ENCODE measurements at regions not wholly inside any gene's neighbourhood (a gene's known extent, or its start where the extent isn't known, plus 50 kb on each side); places are given as distances from the start of the nearest gene placed in this dataset.
"Not testable (repeated sequence)": the region's sequence is repeated elsewhere in the genome, so short reads cannot be mapped to it uniquely, and the experiment has no call there.

DNA sequence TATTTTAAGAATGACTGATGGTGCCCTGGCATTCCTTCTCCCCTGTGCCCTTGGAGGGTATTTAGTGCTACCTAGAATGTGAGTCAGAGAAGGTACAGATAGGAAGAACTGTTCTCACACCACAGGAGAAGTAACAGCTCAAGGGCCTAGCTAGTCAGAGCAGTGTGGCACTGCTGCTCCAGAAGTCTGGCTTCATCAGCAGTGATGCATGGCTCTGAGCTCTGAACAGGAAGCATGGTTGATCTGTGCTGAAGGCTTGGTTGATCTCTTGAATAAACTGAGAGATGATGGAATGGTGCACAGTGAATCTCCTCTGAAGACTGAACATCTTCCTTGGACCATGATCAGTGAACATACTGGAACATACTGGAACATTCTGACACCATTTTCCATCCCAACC is 425.3 kb upstream of the SLC35B3 start:
- ATAC-seq (no peak), DNase-seq (ENCODE audit: missing footprints) (no peak)
- intact Hi-C loops (cut with DNase I), result no loop called here

DNA sequence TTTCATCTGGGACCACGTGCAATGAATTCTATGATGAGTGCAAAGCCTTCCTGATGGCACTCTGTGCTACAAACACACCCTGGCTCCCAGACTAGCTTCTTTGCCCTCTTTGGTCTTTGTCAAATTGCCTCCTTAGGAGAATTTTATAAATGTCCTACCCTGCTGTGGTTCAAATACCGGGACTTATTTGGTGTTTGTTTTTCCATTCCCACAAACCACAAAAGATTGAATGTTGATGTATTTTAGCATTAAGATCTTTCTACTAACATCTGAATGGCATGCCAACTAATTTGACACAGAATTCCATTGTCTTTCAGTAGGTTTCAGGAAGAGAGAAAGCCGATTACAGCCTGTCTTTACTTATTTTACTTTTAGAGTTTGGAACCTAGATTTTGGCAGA is 424.2 kb upstream of the SLC35B3 start:
- intact Hi-C loops (cut with DNase I), result loop anchor here (5.0 kb wide), 1 partner anchor 97 kb away; no protein-coding TSS in a partner anchor
- ATAC-seq, result no peak
- DNase-seq (ENCODE audit: missing footprints), result no peak

DNA sequence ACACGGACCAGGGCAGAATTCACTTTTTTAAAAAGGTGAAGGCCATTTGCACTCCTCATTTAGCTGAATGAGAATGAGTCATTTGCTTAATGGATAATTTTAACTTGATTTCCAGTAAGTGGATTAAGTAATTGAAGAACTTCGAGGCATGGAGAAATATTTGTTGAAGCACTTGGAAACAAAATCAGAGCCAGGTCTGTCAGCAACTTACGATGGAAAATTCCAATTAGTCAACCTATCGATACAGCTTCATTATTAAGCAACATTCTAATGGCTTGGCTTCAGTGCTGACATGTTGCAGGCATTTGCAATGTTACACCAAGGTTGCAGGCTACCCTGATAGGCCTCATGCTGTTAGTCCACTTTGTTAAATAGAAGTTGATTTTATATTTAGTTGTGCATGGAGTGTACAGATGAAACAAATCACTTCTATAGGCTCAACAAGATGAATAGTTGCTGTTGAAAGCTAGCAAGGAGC is 423.5 kb upstream of the SLC35B3 start:
- ATAC-seq (no peak), DNase-seq (ENCODE audit: missing footprints) (no peak)
- intact Hi-C loops (cut with DNase I), result loop anchor here (5.0 kb wide), 1 partner anchor 97 kb away; no protein-coding TSS in a partner anchor

DNA sequence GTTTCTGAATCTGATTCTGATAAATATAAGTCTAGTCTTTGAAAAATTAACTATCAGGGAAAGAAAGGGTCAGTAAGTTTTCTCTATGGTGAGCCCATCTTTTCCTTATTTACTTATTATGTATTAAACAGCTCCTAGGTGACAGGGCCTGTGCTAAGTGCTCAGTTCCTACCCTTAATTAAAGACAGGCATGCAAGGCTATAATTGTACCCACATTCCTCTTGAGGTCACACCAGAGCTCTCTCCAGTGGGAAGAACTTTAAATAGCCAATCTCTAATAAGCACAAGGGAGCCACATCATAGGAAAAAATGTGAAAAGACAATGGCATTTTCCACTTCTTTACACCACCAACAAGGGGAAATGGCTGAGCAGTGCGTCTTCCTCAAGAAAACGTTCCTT is 421.8 kb upstream of the SLC35B3 start:
- DNase-seq (ENCODE audit: missing footprints) (no peak), ATAC-seq (peak; percentile 92)
- intact Hi-C loops (cut with DNase I), result loop anchor here (5.0 kb wide), 1 partner anchor 95 kb away; no protein-coding TSS in a partner anchor

DNA sequence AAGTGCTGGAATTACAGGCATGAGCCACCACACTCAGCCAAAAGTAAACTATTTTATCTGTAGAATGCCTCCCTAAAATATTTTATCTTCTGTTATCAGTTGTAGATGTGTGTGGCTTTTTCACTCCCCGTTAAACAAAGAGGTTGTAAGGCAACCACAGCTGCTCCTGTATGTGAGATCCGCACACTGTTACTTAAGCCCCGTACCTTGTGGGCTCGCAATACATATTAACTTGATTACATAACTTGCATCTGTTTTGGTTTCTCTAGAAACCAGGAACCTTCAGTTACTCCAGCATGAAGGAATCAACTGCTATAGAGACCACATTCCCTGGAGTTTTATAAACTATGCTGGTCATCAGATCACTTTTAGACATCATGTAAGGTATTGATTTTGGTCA is 420.1 kb upstream of the SLC35B3 start:
- DNase-seq (ENCODE audit: missing footprints) (no peak), ATAC-seq (no peak)
- intact Hi-C loops (cut with DNase I), result loop anchor here (5.0 kb wide), 1 partner anchor 93 kb away; no protein-coding TSS in a partner anchor

DNA sequence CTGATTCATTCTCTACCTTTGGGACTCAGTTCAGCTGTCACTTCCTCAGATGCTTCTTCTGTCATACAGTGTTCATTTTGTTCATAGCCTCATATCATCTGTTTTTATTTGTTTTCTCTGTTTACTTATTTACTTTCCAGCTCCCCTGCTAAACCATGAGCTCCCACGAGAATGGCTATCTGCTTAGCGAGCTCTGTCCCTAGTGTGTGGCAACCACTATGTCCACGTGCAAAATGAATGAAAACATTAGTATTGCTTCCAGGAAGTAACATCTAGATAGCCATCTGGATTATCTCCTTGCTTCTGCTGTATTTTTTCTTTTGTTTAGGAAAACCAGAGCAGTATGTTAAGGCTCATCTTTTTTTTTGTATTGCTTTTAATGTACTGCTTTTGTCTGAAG is 417.0 kb upstream of the SLC35B3 start:
- intact Hi-C loops (cut with DNase I), result no loop called here
- no peak for ATAC-seq
- no peak for DNase-seq (ENCODE audit: missing footprints)

DNA sequence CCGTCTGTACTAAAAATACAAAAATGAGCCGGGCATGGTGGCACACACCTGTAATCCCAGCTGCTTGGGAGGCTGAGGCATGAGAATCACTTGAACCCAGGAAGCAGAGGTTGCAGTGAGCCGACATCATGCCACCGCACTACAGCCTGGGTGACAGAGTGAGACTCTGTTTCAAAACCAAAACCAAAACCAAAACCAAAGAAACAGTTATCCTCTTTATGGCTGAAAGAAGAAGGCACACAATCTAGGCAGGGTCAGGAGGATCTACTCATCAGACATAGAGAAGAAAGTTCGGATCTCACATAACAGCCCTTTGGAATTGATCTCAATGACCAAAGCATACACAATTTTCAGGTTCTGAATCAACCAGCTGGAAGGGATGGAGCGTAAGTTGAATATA is 411.3 kb upstream of the SLC35B3 start:
- DNase-seq (ENCODE audit: missing footprints), result peak; percentile 17
- intact Hi-C loops (cut with DNase I); ATAC-seq: not testable (repeated sequence)

DNA sequence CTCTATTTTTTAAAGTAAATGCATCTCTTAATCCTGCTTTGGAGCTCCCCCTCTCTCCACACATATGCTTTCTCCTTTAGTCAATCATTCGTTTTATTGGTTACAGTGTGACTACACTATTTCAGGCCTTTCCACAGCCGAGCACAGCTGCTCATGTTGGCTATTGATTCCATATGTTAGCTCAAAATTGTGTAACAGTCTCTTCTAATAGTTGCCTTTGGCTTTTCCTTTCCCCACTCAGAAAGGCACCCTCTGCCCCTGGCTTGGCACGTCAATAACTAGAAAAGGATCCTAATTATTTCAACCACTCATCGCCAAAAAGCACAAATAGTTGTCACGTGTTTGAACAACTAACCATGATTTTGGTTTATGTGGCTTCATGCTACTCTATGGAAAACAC is 410.3 kb upstream of the SLC35B3 start:
- ATAC-seq, result no peak
- intact Hi-C loops (cut with DNase I), result no loop called here

DNA sequence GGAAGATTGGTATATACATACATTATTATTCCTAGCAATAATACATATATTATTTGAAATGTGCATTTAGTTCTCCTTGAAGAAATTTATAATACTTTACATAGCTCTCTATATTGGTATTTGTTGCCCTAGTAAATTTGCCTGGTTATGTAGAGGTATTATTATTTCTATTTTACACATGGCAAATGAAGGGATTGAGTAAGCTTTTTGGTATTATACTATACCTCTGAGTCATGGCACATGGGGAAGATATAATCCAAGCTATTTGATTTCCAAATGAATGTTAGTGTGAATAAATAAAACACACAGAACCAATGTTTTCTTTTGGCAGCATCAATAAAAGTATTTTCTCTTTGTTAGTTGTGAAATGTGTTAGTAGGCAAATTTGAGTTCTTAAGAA is 409.6 kb upstream of the SLC35B3 start:
- no peak for ATAC-seq
- DNase-seq (ENCODE audit: missing footprints), result no peak
- intact Hi-C loops (cut with DNase I), result no loop called here

More for the DNA sequence above, 410.3 kb upstream of the SLC35B3 start:
- no peak for DNase-seq (ENCODE audit: missing footprints)

DNA sequence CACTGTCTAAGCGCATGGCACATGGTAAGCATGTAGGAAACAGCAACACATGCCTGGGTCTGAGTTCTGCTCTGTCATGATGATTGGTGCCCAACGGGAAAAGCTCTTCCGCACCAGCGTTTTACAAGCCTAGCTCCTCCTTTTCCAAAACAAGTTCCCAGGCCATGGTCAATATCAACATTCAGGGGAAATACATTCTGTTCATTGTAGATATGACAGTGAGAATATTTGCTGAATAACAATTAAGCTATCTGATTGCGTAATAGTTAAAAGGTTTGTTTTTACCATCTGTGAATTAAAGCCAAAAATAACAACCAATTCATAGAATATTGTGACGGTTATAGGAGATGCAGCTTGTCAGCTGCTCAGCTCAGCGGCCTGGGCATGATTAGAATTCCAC is 404.3 kb upstream of the SLC35B3 start:
- DNase-seq (ENCODE audit: missing footprints) (no peak), ATAC-seq (no peak)
- intact Hi-C loops (cut with DNase I), result no loop called here

DNA sequence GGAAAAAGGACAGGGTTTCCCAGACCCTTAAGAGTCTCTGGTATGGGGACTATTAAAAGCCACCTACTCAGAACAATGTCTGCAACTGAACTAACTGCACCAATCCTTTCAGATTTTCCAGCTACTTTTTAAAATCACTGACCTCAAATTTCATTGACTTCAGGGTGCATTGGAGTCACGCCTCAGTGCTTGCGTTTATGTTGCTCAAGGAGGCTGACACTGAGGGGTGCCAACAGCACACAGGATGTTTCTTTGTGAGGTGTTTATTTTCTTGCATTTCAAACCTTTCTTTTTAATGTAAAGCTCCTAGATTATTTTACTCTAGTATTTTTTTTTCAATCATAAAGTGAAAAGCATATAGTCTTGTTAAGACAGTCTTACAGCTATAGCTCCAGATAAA is 402.0 kb upstream of the SLC35B3 start:
- DNase-seq (ENCODE audit: missing footprints) (no peak), ATAC-seq (no peak)
- intact Hi-C loops (cut with DNase I), result no loop called here

DNA sequence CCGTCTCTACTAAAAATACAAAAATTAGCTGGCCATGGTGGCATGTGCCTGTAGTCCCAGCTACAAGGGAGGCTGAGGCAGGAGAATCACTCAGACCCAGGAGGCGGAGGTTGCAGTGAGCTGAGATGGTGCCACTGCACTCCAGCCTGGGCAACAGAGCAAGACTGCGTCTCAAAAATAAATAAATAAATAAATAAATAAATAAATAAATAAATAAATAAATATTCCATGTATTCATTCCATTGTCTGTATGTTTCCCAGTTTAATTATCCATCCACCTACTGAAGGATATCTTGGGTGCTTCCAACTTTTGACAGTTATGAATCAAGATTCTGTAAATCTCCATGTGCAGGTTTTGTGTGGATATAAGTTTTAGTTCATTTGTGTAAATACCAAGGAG is 397.4 kb upstream of the SLC35B3 start:
- DNase-seq (ENCODE audit: missing footprints); ATAC-seq; intact Hi-C loops (cut with DNase I): not testable (repeated sequence)

DNA sequence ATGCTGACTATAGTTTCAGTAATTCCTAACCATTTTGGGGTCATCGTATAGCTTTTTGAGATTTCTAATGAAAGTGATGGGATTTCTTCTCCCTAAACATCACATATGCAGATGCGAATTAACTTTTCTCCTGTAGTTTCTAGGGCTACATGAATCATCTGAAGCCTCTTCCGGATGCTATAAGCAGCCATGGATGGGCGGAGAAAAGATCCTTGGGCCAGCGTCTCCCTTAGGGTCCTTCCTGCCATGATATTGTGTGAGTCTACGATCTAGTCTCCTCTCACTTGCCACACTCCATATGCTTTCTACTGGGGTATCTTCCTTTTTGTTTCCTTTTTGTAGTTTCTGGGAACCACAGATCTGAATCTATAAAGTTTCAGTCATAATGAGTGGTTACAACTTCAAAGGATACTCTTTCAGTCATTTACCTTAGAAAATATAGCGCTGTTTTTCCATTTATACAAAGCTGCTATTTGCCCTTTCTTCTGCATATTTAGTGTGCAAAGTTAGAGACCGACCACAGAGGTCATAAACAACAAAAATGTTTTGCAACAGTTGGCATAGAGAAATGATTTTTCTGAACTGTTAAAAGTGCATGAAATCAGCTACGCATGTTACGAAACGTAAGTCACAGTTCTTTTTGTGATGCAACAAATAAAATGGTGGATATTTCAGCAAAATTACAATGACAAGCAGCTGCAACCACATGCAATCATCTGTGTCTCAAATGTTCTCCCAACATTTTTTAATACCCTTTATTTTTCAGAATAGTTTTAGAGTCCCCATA is 396.2 kb upstream of the SLC35B3 start:
- DNase-seq (ENCODE audit: missing footprints) (no peak), ATAC-seq (no peak)
- intact Hi-C loops (cut with DNase I), result no loop called here

DNA sequence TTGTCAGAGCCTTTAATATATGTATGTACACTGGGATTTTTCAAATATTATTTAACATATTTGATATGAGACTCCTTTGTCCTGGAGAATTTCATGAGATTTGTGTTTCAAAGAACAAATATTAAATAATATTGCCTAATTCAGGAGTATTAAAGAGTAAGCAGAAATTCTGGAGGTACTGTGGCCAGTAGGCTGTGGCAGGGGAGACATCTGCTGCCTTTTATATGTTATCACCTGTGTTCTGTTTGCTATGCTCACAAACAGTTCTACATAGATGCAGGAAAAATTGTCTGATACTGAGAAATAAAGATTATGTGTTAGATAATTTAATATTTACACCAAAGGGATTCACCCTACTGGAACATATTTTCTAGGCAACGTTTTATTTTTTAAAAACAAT is 395.4 kb upstream of the SLC35B3 start:
- ATAC-seq (no peak), DNase-seq (ENCODE audit: missing footprints) (no peak)
- intact Hi-C loops (cut with DNase I), result no loop called here

DNA sequence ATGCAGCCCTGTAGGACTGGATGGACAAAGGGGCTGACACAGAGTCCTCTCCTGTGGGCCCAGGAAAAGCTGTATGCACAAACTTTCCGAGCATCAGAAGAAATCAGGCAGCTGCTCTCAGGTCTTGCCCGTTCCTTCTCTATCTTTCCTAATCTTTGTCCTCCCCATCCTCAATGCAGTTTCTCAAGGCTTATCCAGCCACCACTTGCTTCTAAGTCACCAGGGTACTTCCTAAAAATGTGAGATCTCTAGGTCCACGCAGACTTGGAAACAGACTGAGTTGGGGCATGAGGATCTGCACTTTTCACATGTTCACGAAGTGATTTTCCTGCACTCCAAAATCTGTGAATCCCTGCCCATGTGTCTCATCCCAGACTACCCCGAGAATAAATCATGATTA is 394.5 kb upstream of the SLC35B3 start:
- intact Hi-C loops (cut with DNase I), result no loop called here
- no peak for ATAC-seq
- DNase-seq (ENCODE audit: missing footprints), result no peak

DNA sequence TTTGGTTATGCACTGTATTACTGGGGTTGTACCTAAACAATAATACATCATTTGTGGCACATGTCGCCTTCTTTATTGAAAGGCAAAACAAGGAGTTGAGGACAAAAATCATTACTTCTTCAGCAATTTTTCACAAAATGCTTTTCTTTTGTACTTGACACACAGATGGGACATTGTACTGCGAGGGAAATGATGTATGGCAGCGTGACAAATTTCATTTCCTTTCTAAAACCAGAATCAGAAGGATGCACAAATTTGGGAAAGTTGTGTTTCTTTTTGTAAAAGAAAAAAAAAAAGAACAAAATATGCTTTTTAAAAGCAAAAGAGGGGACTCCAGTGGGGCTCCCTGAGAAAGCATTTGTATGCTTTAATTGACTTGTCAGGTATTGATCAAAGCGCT is 394.0 kb upstream of the SLC35B3 start:
- ATAC-seq (no peak), DNase-seq (ENCODE audit: missing footprints) (no peak)
- intact Hi-C loops (cut with DNase I), result no loop called here

DNA sequence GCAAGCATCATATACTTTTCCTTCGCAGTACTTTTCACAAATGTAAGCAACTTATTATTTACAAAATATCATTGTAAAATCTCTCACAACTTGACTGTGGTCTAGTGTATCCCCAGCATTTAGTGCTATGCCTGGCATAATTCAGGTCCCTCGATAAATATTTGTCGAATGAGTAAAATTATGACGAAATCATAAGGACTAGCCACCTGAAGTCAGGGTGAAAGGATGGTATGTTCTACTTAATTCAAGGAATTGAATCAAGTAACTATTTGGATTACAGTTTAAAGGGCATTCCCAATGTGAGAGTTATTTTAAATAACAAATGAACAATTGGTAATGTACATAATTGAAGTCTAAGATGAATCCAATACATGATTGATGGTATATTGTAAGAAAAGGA is 393.0 kb upstream of the SLC35B3 start:
- ATAC-seq (no peak), DNase-seq (ENCODE audit: missing footprints) (no peak)
- intact Hi-C loops (cut with DNase I), result no loop called here

DNA sequence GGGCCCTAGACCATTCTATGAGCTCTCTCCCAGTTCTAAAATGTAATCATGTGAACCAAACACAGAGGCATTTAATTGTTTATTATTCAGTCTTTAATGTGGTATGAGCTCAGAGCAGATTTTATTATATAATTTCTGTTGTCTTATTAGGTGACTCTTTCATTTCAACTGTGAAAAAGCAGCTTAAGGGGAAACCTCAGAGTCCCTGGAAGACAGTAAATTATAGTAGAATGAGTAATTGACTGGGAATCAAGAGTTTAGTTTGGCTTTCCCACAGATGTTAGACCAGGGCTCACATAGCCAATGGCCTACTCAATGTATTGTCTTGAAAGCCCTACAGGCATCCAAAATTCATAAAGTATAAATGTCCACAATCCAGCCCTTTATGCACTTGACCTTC is 390.4 kb upstream of the SLC35B3 start:
- intact Hi-C loops (cut with DNase I), result no loop called here
- ATAC-seq (no peak), DNase-seq (ENCODE audit: missing footprints) (no peak)

DNA sequence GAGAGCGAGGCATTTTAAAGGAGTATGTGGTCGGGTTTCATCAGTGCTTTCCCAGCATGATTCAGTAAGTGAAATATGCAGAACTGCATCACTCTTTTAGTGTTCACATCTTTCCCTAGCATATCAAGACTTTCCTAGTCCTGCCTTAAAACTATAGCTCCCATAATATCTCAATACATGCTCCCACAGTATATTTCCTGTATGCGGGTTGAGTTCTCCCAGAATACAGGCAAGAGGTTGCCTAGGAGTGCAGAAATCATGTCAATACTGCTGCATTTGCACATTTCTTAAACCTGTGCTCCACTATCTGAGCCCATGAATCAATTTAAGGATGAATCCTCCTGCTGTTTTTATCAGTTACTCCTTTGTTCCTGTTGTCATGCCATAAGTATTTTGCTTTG is 386.6 kb upstream of the SLC35B3 start:
- no peak for DNase-seq (ENCODE audit: missing footprints)
- intact Hi-C loops (cut with DNase I), result no loop called here

DNA sequence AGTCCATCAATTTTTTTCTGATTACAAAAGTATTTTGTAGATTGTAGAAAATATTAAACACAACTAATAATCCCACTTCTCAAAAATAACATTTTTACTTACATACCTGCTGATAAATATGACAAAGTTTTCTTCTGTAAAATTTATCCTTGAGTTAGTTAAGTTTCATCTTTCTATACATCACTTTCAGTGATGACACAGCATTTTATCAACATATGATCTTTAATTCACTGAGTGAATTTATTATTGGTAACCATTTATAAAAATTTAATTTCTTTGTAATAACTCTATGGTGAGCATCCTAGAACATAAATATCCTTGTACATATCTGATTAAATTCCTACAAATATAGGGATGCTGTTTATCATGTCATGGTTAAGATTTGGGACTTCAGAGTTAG is 385.0 kb upstream of the SLC35B3 start:
- DNase-seq (ENCODE audit: missing footprints) (no peak), ATAC-seq (no peak)
- intact Hi-C loops (cut with DNase I), result no loop called here

More for the DNA sequence above, 386.6 kb upstream of the SLC35B3 start:
- no peak for ATAC-seq

DNA sequence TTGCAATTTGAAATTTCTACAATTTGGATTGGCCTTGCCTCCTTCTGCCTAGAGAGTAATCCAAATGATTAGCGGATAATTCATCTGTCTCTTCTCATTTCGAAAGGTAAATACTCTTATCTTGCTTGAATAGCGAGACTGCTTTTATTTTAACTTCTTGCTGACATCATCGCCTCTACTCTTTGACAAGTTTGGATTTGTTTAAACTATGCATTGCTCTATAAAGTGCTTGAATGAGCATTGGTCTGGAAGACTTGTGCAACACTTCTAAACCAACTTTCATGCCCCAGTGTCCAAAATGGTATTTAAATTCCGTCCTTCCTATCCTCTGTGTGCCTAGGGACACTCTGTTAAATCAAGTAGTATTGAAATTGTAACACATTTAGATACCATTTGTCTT is 384.1 kb upstream of the SLC35B3 start:
- ATAC-seq (no peak), DNase-seq (ENCODE audit: missing footprints) (no peak)
- intact Hi-C loops (cut with DNase I), result no loop called here

All from Right ventricle myocardium inferior (tissue), 1 donor.